Right atrium auricular region (tissue), 2 donors: ENCODE measurements at regions not wholly inside any gene's neighbourhood (a gene's known extent, or its start where the extent isn't known, plus 50 kb on each side); places are given as distances from the start of the nearest gene placed in this dataset.

Source experiments
- DNase-seq: peaks from one replicate; pipeline ENCODE4 v3.0.0-alpha.2; 2019; ENCODE audit warnings: low spot score
- H3K27ac ChIP-seq, 2 donors: fragments of 200-600 bp; sonication (generic); 1 replicate in 1 of 2; 2 replicates in 1 of 2; pipeline ENCODE4 v1.5.1; 2016 to 2019
- H3K27me3 ChIP-seq, 2 donors: fragments of 200-600 bp; sonication (generic); one replicate each; pipeline versions ENCODE4 v1.5.1 to v1.6.0; 2017 to 2019
- H3K36me3 ChIP-seq: fragments of 200-600 bp; sonication (generic); one replicate; pipeline ENCODE4 v1.5.1; 2016
- H3K4me1 ChIP-seq, 2 donors: fragments of 200-600 bp; sonication (generic); one replicate each; pipeline versions ENCODE4 v1.5.1 to v1.6.0; 2017 to 2019
- H3K4me3 ChIP-seq, 2 donors: fragments of 200-600 bp; sonication (generic); 1 replicate in 1 of 2; 2 replicates in 1 of 2; pipeline ENCODE4 v1.5.1; 2017 to 2019; ENCODE audit warnings: mild to moderate bottlenecking in 1 of 2, moderate library complexity in 1 of 2
- H3K9me3 ChIP-seq, 2 donors: fragments of 200-600 bp; sonication (generic); one replicate each; pipeline ENCODE4 v1.5.1; 2019
- CTCF ChIP-seq, 2 donors: fragments of 200-600 bp; sonication (generic); IDR thresholded peaks; one replicate each; pipeline ENCODE4 v1.5.1; 2019; ENCODE audit warnings: antibody characterized with exemption in 2 of 2

- Histone ChIP-seq H3K4me3 (no peak overlapping the region), H3K9me3 (no peaks in the 10 kb centered on the region), H3K4me1 (no peaks in the 10 kb centered on the region), H3K36me3 (no peaks in the 10 kb centered on the region), H3K27ac (no peak overlapping the region), H3K27me3 (no peaks in the 10 kb centered on the region)
- DNase-seq: no peak
- TF ChIP-seq CTCF (IDR thresholded peaks at IDR 0.05): no peak
These were observed 209.3 kb downstream of the HAUS1 start for GRCh38 chr18:46313521-46313920.

- DNase-seq: no peak
These were observed 209.8 kb downstream of the HAUS1 start for GRCh38 chr18:46314011-46314410.

GRCh38 chr18:46315161-46315560, 211.0 kb downstream of the HAUS1 start:
- TF ChIP-seq CTCF (IDR thresholded peaks at IDR 0.05): no peak
- H3K4me3 ChIP-seq: no peak overlapping the region
- DNase-seq: no peak
- H3K4me1 ChIP-seq: no peaks in the 10 kb centered on the region
- no peaks in the 10 kb centered on the region for H3K9me3 ChIP-seq
- no peaks in the 10 kb centered on the region for H3K27me3 ChIP-seq
- no peaks in the 10 kb centered on the region for H3K36me3 ChIP-seq
- no peak overlapping the region for H3K27ac ChIP-seq

More at GRCh38 chr18:46314011-46314410, 209.8 kb downstream of the HAUS1 start:
- Histone ChIP-seq H3K4me1 (no peaks in the 10 kb centered on the region), H3K9me3 (no peaks in the 10 kb centered on the region), H3K27ac (no peak overlapping the region), H3K36me3 (no peaks in the 10 kb centered on the region), H3K4me3 (no peak overlapping the region), H3K27me3 (no peaks in the 10 kb centered on the region)
- TF ChIP-seq CTCF (IDR thresholded peaks at IDR 0.05): no peak

GRCh38 chr18:46318356-46318755, 214.2 kb downstream of the HAUS1 start:
- Histone ChIP-seq H3K27ac (no peak overlapping the region), H3K36me3 (no peaks in the 10 kb centered on the region), H3K27me3 (no peaks in the 10 kb centered on the region), H3K4me3 (no peak overlapping the region), H3K4me1 (no peaks in the 10 kb centered on the region), H3K9me3 (no peaks in the 10 kb centered on the region)
- DNase-seq: no peak
- TF ChIP-seq CTCF (IDR thresholded peaks at IDR 0.05): no peak

GRCh38 chr18:46319783-46320182, 215.6 kb downstream of the HAUS1 start:
- TF ChIP-seq CTCF (IDR thresholded peaks at IDR 0.05): no peak
- H3K36me3 ChIP-seq: no peaks in the 10 kb centered on the region
- no peaks in the 10 kb centered on the region for H3K9me3 ChIP-seq
- DNase-seq: no peak
- no peaks in the 10 kb centered on the region for H3K27me3 ChIP-seq
- H3K4me3 ChIP-seq: no peak overlapping the region
- H3K27ac ChIP-seq: no peak overlapping the region
- no peaks in the 10 kb centered on the region for H3K4me1 ChIP-seq

GRCh38 chr18:46320297-46320696, 216.1 kb downstream of the HAUS1 start:
- H3K27me3 ChIP-seq: no peaks in the 10 kb centered on the region
- TF ChIP-seq CTCF (IDR thresholded peaks at IDR 0.05): no peak
- no peaks in the 10 kb centered on the region for H3K9me3 ChIP-seq
- H3K4me3 ChIP-seq: no peak overlapping the region
- no peak for DNase-seq
- H3K4me1 ChIP-seq: no peaks in the 10 kb centered on the region
- H3K36me3 ChIP-seq: no peaks in the 10 kb centered on the region
- H3K27ac ChIP-seq: no peak overlapping the region
